IPS DF 19.7 (cell line): ENCODE measurements at regions not wholly inside any gene's neighbourhood (a gene's known extent, or its start where the extent isn't known, plus 50 kb on each side); places are given as distances from the start of the nearest gene placed in this dataset.

Experiments
- DNase-seq: peaks from one replicate; pipeline ENCODE4 v3.0.0-alpha.2; 2013; ENCODE audit warnings: low read depth, low spot score

DNA sequence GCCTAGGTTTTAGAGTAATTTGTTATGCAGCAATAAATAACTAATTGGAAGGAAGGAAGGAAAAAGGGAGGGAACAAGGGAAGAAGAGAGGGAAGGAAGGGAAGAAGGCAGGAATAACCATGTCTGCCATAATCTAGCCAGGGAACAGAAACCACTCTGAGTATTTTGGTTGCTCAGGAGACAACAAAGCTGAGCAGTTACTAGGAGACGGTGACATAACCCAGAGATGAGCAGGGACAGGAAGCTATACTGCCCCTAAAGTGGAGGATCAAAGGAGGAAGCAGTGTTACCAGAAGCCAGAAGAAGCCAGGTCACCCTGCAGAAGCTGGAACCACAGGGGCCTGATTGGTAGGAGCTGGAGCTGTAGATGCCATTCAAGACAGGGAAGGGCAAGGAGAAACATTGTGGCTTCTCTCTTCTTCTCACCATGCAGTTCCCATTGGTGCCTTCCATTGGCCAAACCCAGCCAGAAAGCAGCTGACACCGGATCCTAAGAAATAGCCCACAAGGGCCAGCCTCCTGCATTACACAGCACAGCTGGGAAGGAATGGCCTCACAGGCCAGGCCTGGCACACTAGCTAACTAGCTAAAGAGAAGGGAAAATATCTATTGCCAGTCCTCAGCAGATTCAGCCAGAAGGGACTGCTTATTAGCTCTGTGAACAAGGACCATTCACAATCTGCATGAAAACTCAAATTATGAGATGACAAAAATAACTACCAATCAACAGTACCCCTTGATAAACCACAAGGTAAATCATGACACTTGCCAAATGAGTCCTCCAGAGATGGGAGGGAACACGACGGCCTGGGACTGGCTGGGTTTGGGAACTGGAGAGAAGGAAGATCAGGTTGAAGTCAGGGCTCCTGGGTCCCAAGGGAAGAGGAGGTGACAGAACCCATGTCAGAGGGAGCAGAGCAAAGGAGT is 184.5 kb upstream of the NFE2L3 start:
- DNase-seq = no peak

DNA sequence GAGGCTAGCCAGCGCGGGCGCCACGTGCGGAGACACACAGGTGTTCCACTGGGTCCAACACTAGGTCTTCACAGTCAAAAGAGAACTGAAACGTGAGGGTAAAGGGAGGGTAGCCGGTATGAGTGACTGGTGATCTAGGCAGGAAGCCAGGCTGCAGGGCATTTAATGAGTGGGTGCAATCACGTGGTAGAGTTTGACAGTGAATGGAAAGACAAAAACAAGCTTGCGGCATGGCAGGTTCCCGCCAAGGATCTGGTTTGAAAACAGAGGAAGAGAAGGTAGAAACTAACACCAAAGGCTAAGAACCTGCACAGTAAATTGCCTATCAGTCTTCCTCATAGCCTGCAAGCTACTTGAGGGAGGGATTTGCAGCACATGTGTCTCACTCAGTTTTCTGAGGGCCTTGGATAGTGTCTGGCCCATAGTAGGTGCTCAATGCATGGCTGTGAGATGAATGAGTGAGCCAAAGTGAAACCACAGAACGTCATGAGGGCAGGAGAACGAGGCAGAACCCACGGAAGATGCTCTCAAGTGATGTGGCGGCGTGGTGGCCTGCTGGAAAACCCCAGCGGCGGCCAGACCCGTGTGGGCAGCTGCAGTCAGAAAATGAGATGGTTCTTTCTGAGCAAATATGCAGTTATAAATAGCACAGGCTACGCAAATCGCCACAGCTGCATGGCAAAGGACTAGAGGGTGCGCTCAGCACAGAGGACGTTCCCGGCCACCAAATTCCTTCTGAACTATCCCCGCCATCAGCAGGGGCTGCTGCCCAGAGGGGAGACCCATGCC is 183.6 kb upstream of the NFE2L3 start:
- DNase-seq = no peak

DNA sequence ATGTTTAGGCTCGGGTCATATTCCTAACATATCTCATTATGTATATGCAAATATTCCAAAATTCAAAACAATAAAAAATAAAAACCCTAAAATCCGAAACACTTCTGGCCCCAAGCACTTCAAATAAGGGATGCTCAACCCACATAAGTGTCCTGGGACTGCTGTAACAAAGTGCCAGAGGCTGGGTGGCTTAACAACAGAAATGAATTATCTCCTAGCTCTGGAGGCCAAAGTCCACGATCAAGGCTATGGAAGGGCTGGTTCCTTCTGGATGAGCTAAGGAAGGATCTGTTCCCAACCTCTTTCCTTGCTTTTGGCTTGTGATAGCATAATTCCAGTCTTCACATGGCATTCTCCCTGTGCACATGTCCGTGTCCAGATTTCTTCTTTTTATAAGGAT is 181.6 kb upstream of the NFE2L3 start:
- no peak for DNase-seq

DNA sequence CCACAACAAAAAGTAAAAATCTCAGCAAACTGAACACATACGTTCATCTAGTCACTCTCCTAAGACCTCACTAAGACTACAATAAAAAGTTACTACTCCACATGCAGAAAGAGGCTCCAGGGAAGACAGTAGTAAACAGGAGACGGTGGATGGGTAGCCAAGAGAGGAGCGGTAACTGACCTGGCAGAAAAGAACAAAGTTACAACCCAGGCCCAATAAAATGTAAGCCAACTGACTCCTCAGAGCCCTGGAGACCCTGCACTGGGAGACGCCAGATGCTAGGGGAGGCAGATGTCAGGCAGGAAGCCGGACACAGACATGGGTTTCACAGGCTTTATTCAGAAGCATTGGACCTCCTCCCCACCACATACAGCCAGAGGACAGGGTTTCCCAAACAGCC is 181.1 kb upstream of the NFE2L3 start:
- no peak for DNase-seq

DNA sequence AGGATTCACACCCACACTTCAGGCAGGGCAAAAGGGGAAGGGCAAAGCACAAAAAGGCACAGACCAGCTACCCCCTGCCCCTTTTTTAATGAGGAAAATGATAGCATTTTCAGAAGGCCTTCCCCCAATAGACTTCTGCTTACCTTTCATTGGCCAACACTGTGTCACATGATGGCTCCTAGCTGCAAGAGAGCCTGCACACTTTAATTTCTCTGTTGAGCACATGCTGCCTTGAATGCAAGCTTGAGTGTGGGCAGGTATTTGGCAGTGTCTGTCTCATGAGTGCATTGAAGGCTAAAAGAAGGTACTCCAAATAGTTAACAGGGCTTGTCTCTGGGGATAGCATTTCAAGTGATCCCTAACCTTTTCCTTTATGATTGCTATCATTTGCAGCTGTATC is 175.4 kb upstream of the NFE2L3 start:
- no peak for DNase-seq

DNA sequence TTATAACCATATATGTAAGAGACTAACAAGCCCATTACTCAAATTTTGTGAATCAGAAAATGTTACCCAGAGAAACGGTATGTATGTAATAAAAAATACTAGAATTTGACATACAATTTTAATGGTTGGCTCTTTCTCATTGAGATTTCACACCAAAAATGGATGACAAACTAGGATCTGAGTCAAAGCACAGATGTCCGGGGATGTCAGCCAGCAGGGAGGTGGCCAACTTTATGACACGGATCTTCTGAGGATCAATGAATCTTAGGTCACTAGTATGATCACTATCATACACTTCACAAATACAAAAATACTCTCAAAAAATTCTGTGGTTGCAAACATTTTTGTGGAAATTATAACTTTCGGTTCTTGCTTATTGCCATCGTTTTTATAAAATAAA is 173.5 kb upstream of the NFE2L3 start:
- DNase-seq = no peak

DNA sequence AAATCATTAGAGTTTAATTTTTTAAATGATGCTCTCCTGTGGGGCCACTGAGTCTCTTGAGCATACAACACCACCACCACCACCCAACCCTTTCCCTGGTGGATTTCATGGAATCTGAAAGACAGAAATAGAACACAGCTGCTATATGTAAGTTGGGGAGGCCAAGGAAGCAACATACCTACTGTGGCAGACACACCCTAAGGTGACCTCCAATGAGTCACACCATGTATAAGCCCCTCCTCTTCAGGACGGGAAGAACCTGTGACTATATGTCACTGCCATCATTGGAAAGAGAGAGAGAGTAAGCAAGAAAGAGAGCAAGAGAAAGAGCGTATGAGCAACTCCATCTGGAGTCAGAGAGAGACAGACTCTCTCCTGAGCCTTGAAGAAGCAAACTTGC is 172.4 kb upstream of the NFE2L3 start:
- no peak for DNase-seq

DNA sequence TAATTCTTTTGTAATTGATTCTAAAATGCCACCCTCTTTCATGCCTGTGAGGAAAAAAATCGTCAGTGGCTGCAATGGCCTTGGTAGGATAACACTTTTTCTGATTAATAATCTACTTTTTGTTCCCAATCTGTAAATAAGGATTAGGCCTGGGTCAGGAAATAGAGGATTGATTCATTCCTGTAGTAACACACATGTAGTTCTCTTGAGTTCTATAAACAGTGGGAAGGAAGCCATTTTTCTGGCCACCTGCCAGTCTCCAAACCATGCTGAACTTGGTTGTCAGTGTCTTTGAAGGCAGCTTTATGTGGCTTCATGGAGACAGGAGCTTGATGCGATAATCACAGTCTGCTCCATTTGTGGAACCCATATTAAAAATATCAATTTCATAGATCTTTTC is 169.3 kb upstream of the NFE2L3 start:
- no peak for DNase-seq

DNA sequence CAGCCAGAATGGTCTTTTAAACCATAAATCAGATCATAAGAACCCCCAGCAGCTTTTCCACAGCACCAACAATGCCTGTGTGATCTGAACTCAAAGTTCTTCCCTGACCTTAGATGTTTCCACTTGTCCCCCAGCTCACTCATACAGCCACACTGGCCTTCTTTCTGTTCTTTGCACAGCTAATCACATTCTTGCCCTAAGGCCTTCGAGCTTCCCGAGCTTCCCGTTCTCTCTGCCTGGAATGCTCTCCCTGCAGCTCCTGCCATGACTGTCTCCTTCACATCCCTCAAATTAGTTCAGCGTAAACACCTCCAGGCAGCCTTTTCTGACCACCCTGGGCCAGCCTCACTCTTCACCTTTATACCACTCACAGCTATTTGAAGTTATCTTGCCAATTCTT is 166.8 kb upstream of the NFE2L3 start:
- no peak for DNase-seq

DNA sequence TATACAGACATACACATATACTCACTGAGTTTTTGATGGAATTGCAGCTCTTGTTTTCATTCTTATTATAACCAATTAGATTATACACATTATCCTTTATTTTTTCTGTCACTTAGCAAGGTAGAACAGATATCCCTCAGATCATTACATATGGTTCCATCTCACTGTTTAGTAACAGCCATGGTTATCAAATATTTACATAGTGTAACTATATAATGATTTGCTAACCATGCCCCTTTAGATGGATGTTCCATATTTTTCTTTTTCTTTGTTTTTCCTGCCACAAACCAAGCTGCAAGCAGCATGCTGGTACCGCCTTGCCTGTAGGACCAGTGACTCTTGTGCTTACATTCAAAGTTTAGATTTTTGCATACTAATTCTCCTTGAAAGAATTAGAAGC is 163.4 kb upstream of the NFE2L3 start:
- no peak for DNase-seq

DNA sequence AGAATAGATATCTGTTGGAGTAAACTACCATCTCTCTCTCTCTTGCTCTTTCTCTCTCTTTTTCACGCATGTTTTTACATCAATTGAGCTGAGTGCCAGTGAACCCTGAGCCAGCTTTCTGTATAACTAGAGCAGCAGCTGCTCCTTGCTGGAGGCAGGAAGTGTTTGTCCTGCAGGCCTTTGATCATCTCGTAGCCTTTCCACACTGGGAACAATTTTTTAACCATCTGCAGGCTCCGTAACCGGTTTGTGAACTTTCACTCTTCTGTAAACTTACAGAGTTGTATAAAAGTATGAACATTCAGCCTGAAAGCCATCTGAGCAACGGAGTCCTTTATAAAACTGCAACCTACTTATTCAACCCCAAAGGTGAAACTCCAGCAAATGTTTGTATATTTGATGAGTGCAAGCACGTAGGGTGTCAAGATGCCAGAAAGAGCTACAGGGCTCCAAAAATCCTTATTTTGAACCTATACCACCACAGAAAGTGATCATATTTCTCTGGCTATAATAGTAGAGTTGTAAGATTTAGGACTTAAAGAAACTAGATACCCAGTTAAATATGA is 162.8 kb upstream of the NFE2L3 start:
- DNase-seq = no peak

DNA sequence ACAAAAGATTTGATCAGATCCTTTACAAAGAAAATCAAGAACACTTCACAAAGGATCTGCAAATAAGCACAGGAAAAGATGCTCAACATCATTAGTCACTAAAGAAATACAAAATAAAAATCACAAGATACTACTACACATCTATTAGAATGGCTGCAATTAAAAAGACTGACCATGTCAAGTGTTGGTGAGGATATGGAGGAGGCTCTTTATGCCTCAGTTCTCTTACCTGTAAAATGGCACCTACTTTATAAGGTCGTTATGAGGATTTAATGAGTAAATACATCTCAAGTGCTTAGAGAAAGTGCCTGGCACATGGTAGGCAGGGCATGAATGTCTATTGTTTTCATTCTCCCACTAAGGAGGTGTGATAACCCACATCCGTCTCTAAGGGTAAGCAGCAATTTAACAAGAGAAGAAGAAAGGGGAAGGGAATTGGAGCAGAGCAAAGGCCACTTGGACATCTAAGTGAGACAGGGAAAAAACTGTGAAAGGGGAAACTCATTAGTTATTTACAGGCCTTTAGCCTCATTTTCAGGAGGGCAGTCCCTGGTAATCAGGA is 157.5 kb upstream of the NFE2L3 start:
- DNase-seq = no peak

DNA sequence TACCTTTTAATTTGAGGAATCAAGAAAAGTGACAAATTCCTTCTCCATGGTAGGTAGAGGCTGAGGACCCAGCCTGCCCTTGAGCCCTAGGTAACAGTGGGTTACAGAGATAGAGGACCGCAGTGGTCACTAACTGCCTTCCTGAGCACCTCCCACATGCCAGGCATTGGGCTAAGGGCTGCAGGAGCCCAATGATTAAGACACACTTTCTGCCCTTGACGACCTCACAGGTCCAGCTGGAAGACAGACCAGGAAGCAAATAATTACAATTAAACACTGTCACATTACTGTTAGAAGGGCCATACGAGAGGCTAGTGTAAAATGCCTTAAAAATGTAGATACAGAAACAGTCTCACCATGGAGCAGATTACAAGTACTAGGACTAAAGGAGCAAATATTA is 156.8 kb upstream of the NFE2L3 start:
- DNase-seq = no peak

DNA sequence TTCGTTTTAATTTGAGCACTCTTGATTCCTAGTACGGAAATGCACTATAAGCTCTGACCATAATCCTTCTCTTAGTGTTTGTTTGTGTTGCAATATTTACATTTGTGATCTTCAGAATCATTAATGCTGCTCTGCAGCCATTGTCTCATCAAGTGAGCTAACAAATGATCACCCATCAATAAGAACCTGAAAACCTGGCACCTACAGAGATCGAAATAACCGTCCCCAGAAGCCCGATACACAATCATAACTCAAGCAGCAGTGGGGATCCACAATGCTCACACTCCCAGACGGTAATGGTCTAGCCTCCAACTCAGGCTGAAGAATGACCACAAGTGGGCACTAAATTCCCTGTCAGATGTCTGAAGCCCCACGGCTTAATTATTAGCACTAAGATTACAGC is 156.0 kb upstream of the NFE2L3 start:
- no peak for DNase-seq

DNA sequence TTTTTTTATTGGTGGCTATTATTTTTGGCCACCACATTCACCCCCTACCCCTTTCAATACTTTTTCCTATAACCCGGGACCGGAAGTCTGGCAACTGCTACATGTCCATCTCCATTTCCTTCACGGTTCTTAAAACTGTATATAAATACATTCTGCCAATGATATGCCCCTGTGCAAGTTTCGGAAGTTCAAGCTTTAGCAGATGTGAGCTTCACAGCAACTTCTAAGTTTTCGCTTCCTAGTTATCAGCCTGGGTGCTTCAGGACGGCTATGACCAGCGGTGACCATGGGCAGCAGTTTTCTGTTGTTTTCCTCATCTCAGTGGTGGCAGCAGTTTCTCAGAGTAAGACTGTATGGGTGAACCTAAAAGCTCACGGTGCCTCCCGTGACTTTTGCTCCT is 153.5 kb upstream of the NFE2L3 start:
- no peak for DNase-seq

DNA sequence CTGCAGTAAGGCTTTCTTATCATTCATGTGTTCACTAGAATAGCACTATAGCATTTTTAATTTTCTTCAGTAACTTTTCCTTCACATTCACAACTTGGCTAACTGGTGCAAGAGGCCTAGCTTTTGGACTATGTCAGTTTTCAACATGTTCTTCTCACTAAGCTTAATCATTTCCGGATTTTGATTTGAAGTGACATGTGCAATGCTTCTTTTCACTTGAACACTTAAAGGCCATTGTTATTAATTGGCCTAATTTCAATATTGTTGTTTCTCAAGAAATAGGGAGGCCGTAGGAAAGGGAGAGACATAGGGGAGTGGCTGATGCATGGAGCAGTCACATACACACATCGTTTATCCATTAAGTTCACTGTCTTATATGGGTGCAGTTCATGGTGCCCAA is 151.2 kb upstream of the NFE2L3 start:
- no peak for DNase-seq

DNA sequence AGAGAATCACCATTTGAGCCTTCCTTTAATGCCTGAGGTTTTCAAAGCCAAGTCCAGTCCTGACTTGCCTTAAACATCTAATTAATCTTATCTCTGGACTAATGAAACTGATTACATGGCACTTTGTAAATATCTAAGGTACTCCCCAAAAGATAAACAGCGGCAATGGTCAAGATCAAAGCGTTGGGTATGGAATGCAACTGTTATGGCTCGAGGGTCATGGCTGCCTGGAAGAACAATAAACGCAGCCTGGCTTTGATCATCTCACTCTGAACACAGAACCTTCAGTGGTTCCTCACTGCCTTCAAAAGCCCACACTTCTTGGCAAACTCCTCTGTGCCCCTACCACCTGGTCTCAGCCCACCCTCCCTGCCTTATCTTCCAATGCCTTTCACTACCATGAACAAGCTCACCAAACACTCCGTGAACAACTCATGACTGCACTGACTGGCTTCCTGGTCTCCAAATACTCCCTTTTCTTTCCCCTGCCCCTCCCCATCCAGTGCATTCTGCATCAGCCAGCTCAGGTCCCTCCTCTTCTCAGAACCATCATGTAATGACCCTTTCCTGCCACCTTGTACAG is 150.2 kb upstream of the NFE2L3 start:
- no peak for DNase-seq

DNA sequence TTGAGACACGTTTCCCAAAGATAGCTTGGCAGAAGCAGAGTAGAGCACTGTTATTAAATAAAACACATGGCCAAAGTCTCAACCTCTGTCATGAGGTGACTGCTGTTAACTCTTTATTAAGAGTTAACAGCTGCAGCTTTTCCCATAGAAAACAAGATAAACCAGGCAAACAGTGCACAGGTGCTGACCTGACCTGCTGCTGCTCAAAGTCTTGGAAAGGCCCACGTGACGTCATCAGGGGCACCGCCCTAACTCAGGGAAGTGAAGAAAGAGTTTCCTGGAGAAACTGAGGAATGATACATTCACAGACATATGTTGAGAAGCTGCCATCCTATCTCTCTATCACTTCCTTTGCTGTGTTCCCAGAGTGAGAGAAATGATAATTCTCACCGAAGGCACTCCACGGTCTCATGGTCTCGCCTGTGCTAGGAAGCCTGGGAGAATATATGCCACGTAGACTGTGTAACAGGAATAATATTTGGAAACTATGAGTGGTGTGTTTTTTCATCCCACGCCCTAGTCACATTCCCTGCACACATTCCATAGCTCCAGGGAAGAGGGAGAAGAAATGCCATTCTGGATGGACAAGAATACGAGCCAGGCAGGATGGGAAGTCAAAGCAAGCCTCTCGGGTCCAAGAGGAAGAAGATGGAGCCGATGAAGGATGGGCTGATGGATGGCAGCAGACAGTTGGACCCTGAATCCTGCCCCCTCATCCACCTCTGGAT is 146.2 kb upstream of the NFE2L3 start:
- no peak for DNase-seq

DNA sequence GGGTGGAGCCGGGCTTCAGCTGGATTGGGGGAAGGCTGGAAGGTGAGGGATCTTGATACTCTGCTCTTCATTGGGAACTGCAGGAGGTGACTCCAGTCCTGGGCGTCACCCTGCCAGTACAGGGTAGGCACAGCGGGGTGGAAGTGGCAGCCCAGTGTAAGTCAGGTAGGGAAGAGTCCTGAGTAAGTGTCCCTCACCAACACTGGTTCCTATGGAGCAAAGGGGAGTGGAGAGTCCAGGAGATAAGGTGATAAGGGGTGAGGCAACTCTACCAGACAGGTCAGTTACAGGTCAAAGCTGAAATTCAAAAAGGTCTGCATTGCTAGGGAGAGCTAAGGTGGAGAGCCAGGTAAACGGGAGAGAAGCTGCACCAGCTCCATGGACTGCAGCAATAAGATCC is 145.6 kb upstream of the NFE2L3 start:
- DNase-seq = no peak

DNA sequence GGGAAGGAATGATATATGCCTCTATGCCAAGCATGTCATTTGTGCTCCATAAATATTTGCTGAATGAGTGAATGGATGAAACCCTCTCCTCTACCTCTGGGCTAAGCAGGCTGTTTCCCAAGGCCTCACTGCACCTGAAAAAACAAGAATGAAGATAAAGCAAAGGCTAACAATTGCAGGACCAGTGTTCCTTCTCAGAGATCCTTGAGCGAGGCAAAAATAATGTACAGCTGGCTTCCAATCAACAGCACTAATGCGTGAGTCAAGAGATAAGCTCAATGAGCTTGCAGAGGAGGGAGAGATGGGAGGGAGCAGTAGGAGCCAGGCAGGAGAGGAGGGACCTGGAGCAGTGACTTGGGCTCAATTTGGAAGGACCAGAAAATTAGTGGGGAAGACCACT is 144.5 kb upstream of the NFE2L3 start:
- no peak for DNase-seq

DNA sequence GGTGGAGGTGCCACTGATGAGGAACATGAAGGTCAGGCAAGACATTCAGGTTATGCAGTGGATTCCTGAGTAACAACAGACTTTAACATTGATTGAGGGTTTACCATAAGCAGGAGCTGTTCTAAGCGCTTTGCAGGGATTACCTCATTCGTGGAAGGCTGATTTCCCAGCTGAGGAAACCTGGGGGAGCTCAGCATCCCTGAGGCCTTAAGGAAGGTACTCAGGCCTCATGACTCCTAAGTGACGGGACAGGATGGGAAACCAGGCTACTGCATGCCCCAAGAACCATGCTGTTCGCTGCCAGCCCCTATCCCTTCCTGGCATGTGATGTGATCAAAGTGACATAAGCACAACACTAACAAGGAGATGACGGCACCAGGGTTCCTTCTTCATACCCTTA is 143.6 kb upstream of the NFE2L3 start:
- DNase-seq = no peak
